22Rv1 (cell line): ENCODE measurements at regions not wholly inside any gene's neighbourhood (a gene's known extent, or its start where the extent isn't known, plus 50 kb on each side); places are given as distances from the start of the nearest gene placed in this dataset.

Experiments
- CTCF ChIP-seq: fragments of 450-650 bp; IDR thresholded peaks from 2 replicates; pipeline ENCODE4 v1.5.1; 2017; ENCODE audit warnings: mild to moderate bottlenecking
- ZFX ChIP-seq: fragments of 450-650 bp; IDR thresholded peaks from 2 replicates; pipeline ENCODE4 v1.6.1; 2017; ENCODE audit warnings: antibody characterized with exemption, borderline replicate concordance

- TF ChIP-seq CTCF, result no peak
- no peak for TF ChIP-seq ZFX
Measured at GRCh38 chr18:41145516-41145915, 809.5 kb upstream of the PIK3C3 start.
